Upper lobe of left lung (tissue), 4 donors: ENCODE measurements at regions not wholly inside any gene's neighbourhood (a gene's known extent, or its start where the extent isn't known, plus 50 kb on each side); places are given as distances from the start of the nearest gene placed in this dataset.

Source experiments
- CTCF ChIP-seq, 6 experiments: fragments of 450-650 bp in 4 of 6; fragments of 200-600 bp in 2 of 6; sonication (generic) in 2 of 6; IDR thresholded peaks; one replicate each; pipeline ENCODE4 v1.5.1; 2016 to 2019; ENCODE audit warnings: antibody characterized with exemption in 6 of 6
- POLR2A ChIP-seq, 4 donors: fragments of 450-650 bp; IDR thresholded peaks; one replicate each; pipeline ENCODE4 v1.5.1; 2016 to 2017; ENCODE audit warnings: antibody characterized with exemption in 4 of 4, mild to moderate bottlenecking in 2 of 4
- POLR2AphosphoS5 ChIP-seq, 2 donors: sonication (generic); formaldehyde crosslinking; IDR thresholded peaks; one replicate each; pipeline ENCODE4 v1.5.1; 2017; ENCODE audit warnings: antibody characterized with exemption in 2 of 2

- TF ChIP-seq CTCF (IDR thresholded peaks at IDR 0.05) (no peak), POLR2AphosphoS5 (IDR thresholded peaks at IDR 0.05) (no peak), POLR2A (IDR thresholded peaks at IDR 0.05) (no peak)
These were observed 58.5 kb upstream of the PRICKLE1 start for GRCh38 chr12:42648061-42648460.
